SK-N-SH (cell line): ENCODE measurements at regions not wholly inside any gene's neighbourhood (a gene's known extent, or its start where the extent isn't known, plus 50 kb on each side); places are given as distances from the start of the nearest gene placed in this dataset.

Experiments used
- CTCF ChIA-PET: fragments of 300-600, 350-600 bp; formaldehyde crosslinking; extraction: SDS; loops from one replicate; lab custom pipeline; 2021; lab: Yijun Ruan, JAX
- POLR2A ChIA-PET: fragments of 350-600 bp; sonication (Branson Sonifier 250); formaldehyde crosslinking; extraction: SDS; loops from one replicate; lab custom pipeline; 2020; ENCODE audit warnings: antibody characterized with exemption, inconsistent platforms; lab: Yijun Ruan, JAX
- DNase-seq: peaks from one replicate; pipeline ENCODE4 v3.0.0; 2012
- H2AFZ ChIP-seq: fragments of 200-600 bp; sonication (generic); 2 replicates; pipeline ENCODE4 v1.8.1; 2016; ENCODE audit warnings: antibody characterized with exemption, mild to moderate bottlenecking, low read depth
- H3F3A ChIP-seq: fragments of 200-600 bp; sonication (generic); replicated peaks from 2 replicates; pipeline ENCODE3; 2016; ENCODE audit warnings: antibody characterized with exemption, mild to moderate bottlenecking; ENCODE audit not compliant: insufficient read depth
- H3K27ac ChIP-seq, 2 experiments: fragments of 200-500 bp in 1 of 2; fragments of 200-600 bp in 1 of 2; sonication (Bioruptor generic) in 1 of 2; sonication (generic), shearing (Covaris generic) in 1 of 2; 2 replicates each; pipeline versions ENCODE4 v1.5.1 to v1.6.1; 2014 to 2016; ENCODE audit warnings: low read depth in 2 of 2, inconsistent platforms in 1 of 2, low read length in 1 of 2, mild to moderate bottlenecking in 1 of 2, mixed read lengths in 1 of 2
- H3K27me3 ChIP-seq: fragments of 200-600 bp; sonication (generic), shearing (Covaris generic); 2 replicates; pipeline ENCODE4 v1.6.1; 2016; ENCODE audit warnings: mixed run types; ENCODE audit not compliant: insufficient read depth
- H3K36me3 ChIP-seq, 2 experiments: fragments of 200-500 bp in 1 of 2; fragments of 200-600 bp in 1 of 2; sonication (Bioruptor generic) in 1 of 2; sonication (generic) in 1 of 2; replicated peaks in 1 of 2; 2 replicates each; pipeline versions ENCODE3 to v1.5.1; 2014 to 2016; ENCODE audit warnings: low read length in 1 of 2, mild to moderate bottlenecking in 1 of 2; ENCODE audit not compliant: insufficient read depth in 2 of 2, control insufficient read depth in 1 of 2
- H3K4me1 ChIP-seq, 2 experiments: fragments of 200-500 bp in 1 of 2; fragments of 200-600 bp in 1 of 2; sonication (Bioruptor generic) in 1 of 2; sonication (generic), shearing (Covaris generic) in 1 of 2; 2 replicates each; pipeline versions ENCODE4 v1.5.1 to v1.6.1; 2014 to 2016; ENCODE audit warnings: low read depth in 1 of 2, low read length in 1 of 2, mixed run types in 1 of 2; ENCODE audit not compliant: insufficient read depth in 2 of 2, control insufficient read depth in 1 of 2
- H3K4me2 ChIP-seq: fragments of 200-600 bp; sonication (generic), shearing (Covaris generic); 2 replicates; pipeline ENCODE4 v1.6.1; 2017; ENCODE audit warnings: mixed run types
- H3K4me3 ChIP-seq, 2 experiments: fragments of 200-500 bp in 1 of 2; fragments of 200-600 bp in 1 of 2; sonication (Bioruptor generic) in 1 of 2; sonication (generic), shearing (Covaris generic) in 1 of 2; 2 replicates each; pipeline versions ENCODE4 v1.5.1 to v1.8.1; 2014 to 2016; ENCODE audit warnings: low read depth in 2 of 2, inconsistent platforms in 1 of 2, low read length in 1 of 2, mild to moderate bottlenecking in 1 of 2, mixed read lengths in 1 of 2, moderate library complexity in 1 of 2
- H3K79me2 ChIP-seq: fragments of 200-600 bp; sonication (generic); 2 replicates; pipeline ENCODE4 v1.8.1; 2017; ENCODE audit warnings: mild to moderate bottlenecking; ENCODE audit not compliant: insufficient read depth
- H3K9ac ChIP-seq: fragments of 200-600 bp; sonication (generic); 2 replicates; pipeline ENCODE4 v1.6.1; 2017; ENCODE audit warnings: mixed run types
- H3K9me2 ChIP-seq: fragments of 200-600 bp; sonication (generic); 2 replicates; pipeline ENCODE4 v1.6.1; 2017; ENCODE audit warnings: mixed run types
- H3K9me3 ChIP-seq: fragments of 200-600 bp; sonication (generic); 2 replicates; pipeline ENCODE4 v1.6.1; 2017; ENCODE audit warnings: mixed run types, mild to moderate bottlenecking, moderate library complexity
- H4K20me1 ChIP-seq: fragments of 200-600 bp; sonication (generic); 2 replicates; pipeline ENCODE4 v1.6.1; 2017; ENCODE audit warnings: mild to moderate bottlenecking, mixed run types; ENCODE audit not compliant: insufficient read depth
- FOSL2 ChIP-seq: IDR thresholded peaks from 2 replicates; pipeline ENCODE4 v1.4.0; 2012; ENCODE audit warnings: low read depth, mild to moderate bottlenecking, moderate library complexity, borderline replicate concordance
- FOXM1 ChIP-seq: IDR thresholded peaks from 2 replicates; pipeline ENCODE4 v1.4.0; 2012; ENCODE audit warnings: low read depth, mild to moderate bottlenecking
- GABPA ChIP-seq: IDR thresholded peaks from 2 replicates; pipeline ENCODE4 v1.4.0; 2012; ENCODE audit warnings: low read depth, mild to moderate bottlenecking
- GATA2 ChIP-seq: sonication (generic); formaldehyde crosslinking; IDR thresholded peaks from 2 replicates; pipeline ENCODE4 v1.5.0; 2020; ENCODE audit warnings: mild to moderate bottlenecking, missing genetic modification reagents
- JUND ChIP-seq: IDR thresholded peaks from 2 replicates; pipeline ENCODE4 v1.4.0; 2012
- MEF2A ChIP-seq: IDR thresholded peaks from 2 replicates; pipeline ENCODE4 v1.4.0; 2012; ENCODE audit warnings: low read depth, borderline replicate concordance
- MXI1 ChIP-seq: IDR thresholded peaks from 2 replicates; pipeline ENCODE4 v1.6.1; 2012; ENCODE audit warnings: mild to moderate bottlenecking, low read depth, low read length, improper control_type of control experiment
- RFX5 ChIP-seq: IDR thresholded peaks from 2 replicates; pipeline ENCODE4 v1.6.1; 2012; ENCODE audit warnings: mild to moderate bottlenecking, improper control_type of control experiment, low read length
- SIN3A ChIP-seq: IDR thresholded peaks from 2 replicates; pipeline ENCODE4 v1.6.1; 2012; ENCODE audit warnings: low read depth, mild to moderate bottlenecking, low read length, moderate library complexity, borderline replicate concordance
- SMC3 ChIP-seq: IDR thresholded peaks from 2 replicates; pipeline ENCODE4 v1.6.1; 2012; ENCODE audit warnings: low read depth, low read length, improper control_type of control experiment
- TAF1 ChIP-seq: IDR thresholded peaks from 2 replicates; pipeline ENCODE4 v1.6.1; 2012; ENCODE audit warnings: low read depth, mild to moderate bottlenecking, low read length, moderate library complexity, borderline replicate concordance
- TEAD4 ChIP-seq: IDR thresholded peaks from 2 replicates; pipeline ENCODE4 v1.4.0; 2012; ENCODE audit warnings: mild to moderate bottlenecking, borderline replicate concordance; ENCODE audit not compliant: insufficient read depth
- WGBS: methylation state at CpG from one replicate; pipeline ENCODE4 v1.1.6; 2017; ENCODE audit warnings: low lambda C conversion rate; 5-methylcytosine and 5-hydroxymethylcytosine counted together
- TF ChIP-seq, protein P1 (sequence below): fragments of 200-600 bp; sonication (generic); IDR thresholded peaks from 2 replicates; pipeline ENCODE4 v1.6.1; 2017; ENCODE audit warnings: antibody characterized with exemption, mild to moderate bottlenecking, moderate library complexity
- TF ChIP-seq, protein P2 (sequence below): fragments of 150-350 bp; IDR thresholded peaks from 2 replicates; pipeline ENCODE4 v1.6.1; 2016; ENCODE audit warnings: mild to moderate bottlenecking, low read depth, low read length
- TF ChIP-seq, protein P3 (sequence below): IDR thresholded peaks from 2 replicates; pipeline ENCODE4 v1.6.1; 2012; ENCODE audit warnings: mild to moderate bottlenecking, low read depth, low read length, moderate library complexity
- TF ChIP-seq, protein P4 (sequence below): IDR thresholded peaks from 2 replicates; pipeline ENCODE4 v1.4.0; 2012; ENCODE audit warnings: low read depth
- TF ChIP-seq, protein P5 (sequence below): IDR thresholded peaks from 2 replicates; pipeline ENCODE4 v1.4.0; 2012; ENCODE audit warnings: low read depth, borderline replicate concordance
- TF ChIP-seq, protein P6 (sequence below): IDR thresholded peaks from 2 replicates; pipeline ENCODE4 v1.4.0; 2012; ENCODE audit warnings: low read depth, borderline replicate concordance
- TF ChIP-seq, protein P7 (sequence below): IDR thresholded peaks from 2 replicates; pipeline ENCODE4; 2012

DNA sequence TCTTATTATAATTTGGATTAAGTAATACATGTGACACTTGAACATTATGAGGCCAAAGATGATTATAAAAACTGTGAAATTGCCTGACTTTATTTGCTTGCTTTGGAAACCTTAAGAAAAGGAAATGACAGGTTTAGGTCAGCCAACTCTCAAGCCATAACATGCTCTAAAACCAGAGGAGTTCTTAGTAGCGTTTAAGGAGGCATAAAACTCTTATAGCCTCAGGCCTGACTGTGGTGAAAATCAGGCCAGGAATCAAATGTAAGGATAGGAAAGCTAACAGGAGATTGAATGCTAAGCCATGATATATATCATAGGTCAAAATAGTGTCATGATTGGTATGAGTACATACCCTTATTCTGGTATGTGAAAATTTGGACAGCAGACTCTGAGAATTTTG lies 1142.4 kb upstream of the MIR17HG start:
- H3K9ac ChIP-seq, result no peak overlapping the region
- no peaks in the 10 kb centered on the region for H3K9me2 ChIP-seq
- H2AFZ ChIP-seq, result no peak overlapping the region
- no peak for DNase-seq
- no peaks in the 10 kb centered on the region for H3K4me1 ChIP-seq
- TF ChIP-seq, protein P1, sequence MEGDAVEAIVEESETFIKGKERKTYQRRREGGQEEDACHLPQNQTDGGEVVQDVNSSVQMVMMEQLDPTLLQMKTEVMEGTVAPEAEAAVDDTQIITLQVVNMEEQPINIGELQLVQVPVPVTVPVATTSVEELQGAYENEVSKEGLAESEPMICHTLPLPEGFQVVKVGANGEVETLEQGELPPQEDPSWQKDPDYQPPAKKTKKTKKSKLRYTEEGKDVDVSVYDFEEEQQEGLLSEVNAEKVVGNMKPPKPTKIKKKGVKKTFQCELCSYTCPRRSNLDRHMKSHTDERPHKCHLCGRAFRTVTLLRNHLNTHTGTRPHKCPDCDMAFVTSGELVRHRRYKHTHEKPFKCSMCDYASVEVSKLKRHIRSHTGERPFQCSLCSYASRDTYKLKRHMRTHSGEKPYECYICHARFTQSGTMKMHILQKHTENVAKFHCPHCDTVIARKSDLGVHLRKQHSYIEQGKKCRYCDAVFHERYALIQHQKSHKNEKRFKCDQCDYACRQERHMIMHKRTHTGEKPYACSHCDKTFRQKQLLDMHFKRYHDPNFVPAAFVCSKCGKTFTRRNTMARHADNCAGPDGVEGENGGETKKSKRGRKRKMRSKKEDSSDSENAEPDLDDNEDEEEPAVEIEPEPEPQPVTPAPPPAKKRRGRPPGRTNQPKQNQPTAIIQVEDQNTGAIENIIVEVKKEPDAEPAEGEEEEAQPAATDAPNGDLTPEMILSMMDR, result no peak
- TF ChIP-seq RFX5 (no peak), TAF1 (no peak), JUND (no peak), SMC3 (no peak), FOSL2 (no peak), FOXM1 (no peak), MXI1 (no peak), GATA2 (no peak), SIN3A (no peak), MEF2A (no peak), GABPA (no peak), TEAD4 (no peak)
- TF ChIP-seq, protein P2, sequence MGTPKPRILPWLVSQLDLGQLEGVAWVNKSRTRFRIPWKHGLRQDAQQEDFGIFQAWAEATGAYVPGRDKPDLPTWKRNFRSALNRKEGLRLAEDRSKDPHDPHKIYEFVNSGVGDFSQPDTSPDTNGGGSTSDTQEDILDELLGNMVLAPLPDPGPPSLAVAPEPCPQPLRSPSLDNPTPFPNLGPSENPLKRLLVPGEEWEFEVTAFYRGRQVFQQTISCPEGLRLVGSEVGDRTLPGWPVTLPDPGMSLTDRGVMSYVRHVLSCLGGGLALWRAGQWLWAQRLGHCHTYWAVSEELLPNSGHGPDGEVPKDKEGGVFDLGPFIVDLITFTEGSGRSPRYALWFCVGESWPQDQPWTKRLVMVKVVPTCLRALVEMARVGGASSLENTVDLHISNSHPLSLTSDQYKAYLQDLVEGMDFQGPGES, result no peak
- TF ChIP-seq, protein P3, sequence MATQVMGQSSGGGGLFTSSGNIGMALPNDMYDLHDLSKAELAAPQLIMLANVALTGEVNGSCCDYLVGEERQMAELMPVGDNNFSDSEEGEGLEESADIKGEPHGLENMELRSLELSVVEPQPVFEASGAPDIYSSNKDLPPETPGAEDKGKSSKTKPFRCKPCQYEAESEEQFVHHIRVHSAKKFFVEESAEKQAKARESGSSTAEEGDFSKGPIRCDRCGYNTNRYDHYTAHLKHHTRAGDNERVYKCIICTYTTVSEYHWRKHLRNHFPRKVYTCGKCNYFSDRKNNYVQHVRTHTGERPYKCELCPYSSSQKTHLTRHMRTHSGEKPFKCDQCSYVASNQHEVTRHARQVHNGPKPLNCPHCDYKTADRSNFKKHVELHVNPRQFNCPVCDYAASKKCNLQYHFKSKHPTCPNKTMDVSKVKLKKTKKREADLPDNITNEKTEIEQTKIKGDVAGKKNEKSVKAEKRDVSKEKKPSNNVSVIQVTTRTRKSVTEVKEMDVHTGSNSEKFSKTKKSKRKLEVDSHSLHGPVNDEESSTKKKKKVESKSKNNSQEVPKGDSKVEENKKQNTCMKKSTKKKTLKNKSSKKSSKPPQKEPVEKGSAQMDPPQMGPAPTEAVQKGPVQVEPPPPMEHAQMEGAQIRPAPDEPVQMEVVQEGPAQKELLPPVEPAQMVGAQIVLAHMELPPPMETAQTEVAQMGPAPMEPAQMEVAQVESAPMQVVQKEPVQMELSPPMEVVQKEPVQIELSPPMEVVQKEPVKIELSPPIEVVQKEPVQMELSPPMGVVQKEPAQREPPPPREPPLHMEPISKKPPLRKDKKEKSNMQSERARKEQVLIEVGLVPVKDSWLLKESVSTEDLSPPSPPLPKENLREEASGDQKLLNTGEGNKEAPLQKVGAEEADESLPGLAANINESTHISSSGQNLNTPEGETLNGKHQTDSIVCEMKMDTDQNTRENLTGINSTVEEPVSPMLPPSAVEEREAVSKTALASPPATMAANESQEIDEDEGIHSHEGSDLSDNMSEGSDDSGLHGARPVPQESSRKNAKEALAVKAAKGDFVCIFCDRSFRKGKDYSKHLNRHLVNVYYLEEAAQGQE, result no peak
- TF ChIP-seq, protein P4, sequence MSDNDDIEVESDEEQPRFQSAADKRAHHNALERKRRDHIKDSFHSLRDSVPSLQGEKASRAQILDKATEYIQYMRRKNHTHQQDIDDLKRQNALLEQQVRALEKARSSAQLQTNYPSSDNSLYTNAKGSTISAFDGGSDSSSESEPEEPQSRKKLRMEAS, result no peak
- TF ChIP-seq, protein P5, sequence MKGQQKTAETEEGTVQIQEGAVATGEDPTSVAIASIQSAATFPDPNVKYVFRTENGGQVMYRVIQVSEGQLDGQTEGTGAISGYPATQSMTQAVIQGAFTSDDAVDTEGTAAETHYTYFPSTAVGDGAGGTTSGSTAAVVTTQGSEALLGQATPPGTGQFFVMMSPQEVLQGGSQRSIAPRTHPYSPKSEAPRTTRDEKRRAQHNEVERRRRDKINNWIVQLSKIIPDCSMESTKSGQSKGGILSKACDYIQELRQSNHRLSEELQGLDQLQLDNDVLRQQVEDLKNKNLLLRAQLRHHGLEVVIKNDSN, result no peak
- TF ChIP-seq, protein P6, sequence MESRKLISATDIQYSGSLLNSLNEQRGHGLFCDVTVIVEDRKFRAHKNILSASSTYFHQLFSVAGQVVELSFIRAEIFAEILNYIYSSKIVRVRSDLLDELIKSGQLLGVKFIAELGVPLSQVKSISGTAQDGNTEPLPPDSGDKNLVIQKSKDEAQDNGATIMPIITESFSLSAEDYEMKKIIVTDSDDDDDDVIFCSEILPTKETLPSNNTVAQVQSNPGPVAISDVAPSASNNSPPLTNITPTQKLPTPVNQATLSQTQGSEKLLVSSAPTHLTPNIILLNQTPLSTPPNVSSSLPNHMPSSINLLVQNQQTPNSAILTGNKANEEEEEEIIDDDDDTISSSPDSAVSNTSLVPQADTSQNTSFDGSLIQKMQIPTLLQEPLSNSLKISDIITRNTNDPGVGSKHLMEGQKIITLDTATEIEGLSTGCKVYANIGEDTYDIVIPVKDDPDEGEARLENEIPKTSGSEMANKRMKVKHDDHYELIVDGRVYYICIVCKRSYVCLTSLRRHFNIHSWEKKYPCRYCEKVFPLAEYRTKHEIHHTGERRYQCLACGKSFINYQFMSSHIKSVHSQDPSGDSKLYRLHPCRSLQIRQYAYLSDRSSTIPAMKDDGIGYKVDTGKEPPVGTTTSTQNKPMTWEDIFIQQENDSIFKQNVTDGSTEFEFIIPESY, result no peak
- TF ChIP-seq, protein P7, sequence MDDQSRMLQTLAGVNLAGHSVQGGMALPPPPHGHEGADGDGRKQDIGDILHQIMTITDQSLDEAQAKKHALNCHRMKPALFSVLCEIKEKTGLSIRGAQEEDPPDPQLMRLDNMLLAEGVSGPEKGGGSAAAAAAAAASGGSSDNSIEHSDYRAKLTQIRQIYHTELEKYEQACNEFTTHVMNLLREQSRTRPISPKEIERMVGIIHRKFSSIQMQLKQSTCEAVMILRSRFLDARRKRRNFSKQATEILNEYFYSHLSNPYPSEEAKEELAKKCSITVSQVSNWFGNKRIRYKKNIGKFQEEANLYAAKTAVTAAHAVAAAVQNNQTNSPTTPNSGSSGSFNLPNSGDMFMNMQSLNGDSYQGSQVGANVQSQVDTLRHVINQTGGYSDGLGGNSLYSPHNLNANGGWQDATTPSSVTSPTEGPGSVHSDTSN, result no peak
- no peak overlapping the region for H3K4me3 ChIP-seq
- no peaks in the 10 kb centered on the region for H4K20me1 ChIP-seq
- no peaks in the 10 kb centered on the region for H3K36me3 ChIP-seq
- H3K79me2 ChIP-seq, result no peaks in the 10 kb centered on the region
- ChIA-PET CTCF (no interaction called here), POLR2A (no interaction called here)
- no peaks in the 10 kb centered on the region for H3K27me3 ChIP-seq
- WGBS, result 50% methylated on average over 1 of the region's 1 CpG
- H3K27ac ChIP-seq, result no peak overlapping the region
- H3F3A ChIP-seq, result no peaks in the 10 kb centered on the region
- H3K4me2 ChIP-seq, result no peak overlapping the region
- no peaks in the 10 kb centered on the region for H3K9me3 ChIP-seq
